Suppressor macrophage treated with lipopolysaccharide for 4 hours (primary cell): ENCODE measurements at regions not wholly inside any gene's neighbourhood (a gene's known extent, or its start where the extent isn't known, plus 50 kb on each side); places are given as distances from the start of the nearest gene placed in this dataset.
"Not testable (repeated sequence)": the region's sequence is repeated elsewhere in the genome, so short reads cannot be mapped to it uniquely, and the experiment has no call there.

ENCODE experiments used
- DNase-seq: peaks from one replicate; pipeline ENCODE4 v3.0.0-alpha.2; 2020

DNA sequence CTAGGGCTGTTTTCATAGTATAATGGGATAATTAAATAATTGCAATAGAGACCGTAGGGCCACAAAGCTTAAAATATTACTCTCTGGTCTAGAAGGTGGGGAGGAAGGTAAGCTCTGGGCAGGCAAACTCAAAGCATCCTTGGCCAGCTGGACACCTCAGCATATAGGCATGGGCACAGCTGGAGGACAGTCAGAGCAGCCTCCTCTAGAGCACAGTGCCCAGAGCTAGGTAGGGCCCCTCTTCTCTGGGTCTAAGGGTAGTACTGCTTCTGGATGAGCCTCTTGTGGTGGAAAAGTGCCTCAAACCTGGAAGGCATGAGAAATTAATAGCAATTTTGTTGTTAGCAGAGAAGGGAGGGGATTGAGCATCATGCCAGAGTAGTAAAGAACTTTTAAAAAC is 116.9 kb upstream of the FOXN2 start:
- no peak for DNase-seq

DNA sequence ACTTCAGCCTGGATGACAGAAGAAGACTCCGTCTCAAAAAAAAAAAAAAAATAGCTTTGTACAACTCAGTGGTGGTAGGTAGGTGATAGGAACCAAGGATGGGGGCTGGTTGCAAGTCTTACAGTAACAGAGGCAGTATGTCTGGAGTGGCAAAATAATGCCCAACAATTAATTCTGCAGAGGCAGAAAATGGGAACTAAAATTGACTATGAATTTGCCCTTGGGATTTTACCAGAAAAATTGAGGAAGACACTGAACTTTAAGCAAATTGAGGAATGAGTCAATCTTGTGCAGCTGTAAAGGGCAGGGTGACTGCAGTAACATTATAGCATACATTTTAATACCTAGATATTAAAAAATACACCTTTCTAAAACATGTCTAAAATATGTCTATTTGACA is 116.1 kb upstream of the FOXN2 start:
- peak; percentile 82 for DNase-seq

DNA sequence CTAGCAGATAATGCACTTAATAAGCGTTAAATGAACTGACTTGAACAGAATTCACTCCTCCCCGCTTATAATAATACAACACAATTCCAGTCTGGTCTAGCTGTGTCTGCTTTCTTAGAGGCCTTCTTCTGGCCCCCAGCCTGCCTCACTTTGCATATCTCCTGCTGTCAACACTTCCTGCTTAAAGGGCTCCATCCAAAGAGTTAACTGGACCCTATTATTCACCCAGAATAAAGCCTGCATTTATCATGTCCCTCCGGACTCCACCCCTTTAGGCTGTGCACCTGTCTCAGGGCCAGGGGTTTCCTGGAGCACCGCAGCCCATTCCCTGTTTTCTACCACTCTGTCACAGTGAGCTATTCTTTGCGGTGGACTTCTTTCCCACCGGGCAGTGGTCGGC is 115.4 kb upstream of the FOXN2 start:
- no peak for DNase-seq

DNA sequence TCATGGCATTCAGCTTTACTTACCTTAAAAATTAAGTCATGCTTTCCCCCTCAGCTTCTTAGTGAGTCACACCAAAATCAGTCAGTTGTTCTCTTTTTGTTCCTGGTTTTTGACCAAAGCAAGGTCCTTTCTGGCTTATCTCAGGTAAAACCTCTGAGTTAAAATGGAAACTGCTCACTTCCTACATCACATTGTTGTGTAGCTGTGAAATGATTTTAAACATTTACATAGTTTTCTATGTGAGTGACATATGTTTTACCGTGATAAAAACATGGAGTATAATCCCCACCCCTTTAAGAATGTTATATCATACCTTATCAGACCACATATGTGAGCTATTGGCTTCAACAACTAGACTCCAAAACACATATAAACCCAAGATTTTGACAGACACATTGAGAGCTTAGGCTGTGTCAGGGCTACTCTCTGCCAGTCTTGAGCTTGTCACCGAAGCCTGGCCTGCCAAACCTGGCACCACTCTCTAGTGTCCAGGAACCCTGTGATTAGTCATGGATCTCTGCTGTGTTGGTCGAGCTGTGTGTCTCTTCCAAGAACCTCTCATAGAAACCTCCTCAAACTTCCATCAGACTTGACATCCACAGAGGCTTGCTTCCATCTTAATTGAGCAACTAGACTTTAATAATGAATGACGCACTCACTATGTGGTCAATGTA is 113.7 kb upstream of the FOXN2 start:
- DNase-seq, result no peak

DNA sequence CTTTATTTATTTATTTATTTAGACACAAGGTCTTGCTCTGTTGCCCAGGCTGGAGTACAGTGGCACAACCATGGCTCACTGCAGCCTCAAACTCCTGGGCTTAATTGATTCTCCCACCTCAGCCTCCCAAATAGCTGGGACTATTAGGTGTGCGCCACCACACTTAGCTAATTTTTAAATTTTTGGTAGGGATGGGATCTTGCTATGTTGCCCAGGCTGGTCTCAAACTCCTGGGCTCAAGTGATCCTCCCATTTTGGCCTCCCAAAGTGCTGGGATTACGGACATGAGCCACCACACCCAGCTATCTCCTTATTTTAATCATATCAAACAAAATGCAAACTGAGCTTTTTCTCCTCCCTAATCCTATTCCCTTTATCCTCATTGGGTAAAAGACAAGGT is 113.0 kb upstream of the FOXN2 start:
- not testable (repeated sequence) for DNase-seq

DNA sequence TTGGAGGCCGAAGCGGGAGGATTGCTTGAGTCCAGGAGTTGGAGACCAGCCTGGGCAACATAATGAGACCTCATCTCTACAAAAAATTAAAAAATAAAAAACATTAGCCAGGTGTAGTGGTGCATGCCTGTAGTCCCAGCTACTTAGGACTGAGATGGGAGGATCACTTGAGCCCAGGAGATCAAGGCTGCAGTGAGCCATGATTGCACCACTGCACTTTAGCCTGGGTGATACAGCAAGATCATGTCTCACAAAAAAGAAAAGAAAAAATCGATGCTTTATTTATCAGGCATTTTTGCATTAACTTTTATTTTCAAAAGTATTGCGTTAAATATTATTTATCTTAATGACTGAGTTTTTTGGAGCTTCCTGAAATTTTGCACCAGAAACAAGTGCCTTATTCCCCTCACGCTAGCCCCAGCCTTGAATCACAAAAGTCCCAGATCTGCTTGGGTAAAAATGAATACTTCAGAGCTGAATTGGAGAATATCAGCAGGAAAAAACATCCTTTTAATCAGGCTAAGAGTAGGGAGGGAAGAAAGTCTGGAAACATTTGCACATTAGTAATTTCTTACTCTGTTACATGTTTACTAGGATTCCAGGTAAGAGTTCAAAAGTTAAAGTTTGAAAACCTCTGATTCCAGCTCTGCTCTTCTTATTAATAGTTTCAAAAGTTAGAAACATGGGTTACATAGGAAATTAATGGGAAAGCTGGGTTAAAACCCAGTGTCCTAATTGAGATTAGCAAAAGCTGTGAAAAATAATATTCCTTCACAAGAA is 111.4 kb upstream of the FOXN2 start:
- no peak for DNase-seq

DNA sequence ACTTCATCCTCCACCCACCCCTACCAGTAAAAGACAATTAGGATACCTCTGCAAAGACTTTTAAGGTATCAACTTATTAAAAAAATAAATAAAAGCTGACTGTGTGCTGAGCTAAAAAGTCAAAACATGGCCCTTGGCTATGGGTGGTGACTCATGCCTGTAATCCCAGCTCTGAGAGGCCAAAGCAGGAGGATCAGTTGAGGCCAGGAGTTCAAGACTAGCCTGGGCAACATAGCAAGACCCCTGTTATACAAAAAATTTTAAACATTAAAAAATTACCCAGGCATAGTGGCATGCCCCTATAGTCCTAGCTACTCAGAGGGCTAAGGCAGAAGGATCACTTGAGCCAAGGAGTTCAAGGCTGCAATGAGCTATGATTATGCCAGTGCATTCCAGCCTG is 110.8 kb upstream of the FOXN2 start:
- no peak for DNase-seq

DNA sequence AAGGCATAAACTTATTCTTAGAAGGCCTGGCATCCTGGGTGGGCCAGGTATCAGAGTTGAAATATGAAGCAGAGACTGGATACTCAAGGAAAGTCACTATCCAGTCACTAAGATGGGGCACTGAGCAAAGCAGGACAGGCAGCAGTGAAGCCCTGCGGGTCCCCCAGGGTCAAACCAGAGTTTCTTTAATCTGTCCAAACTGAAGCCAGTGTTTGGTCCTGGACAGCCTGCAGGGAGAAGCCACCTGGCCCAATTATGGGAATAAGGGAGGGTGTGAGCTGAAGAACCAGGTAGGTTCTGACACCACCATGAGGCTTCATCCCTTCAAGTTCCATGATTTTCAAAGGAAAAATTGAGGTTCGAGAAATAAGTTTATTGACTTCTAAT is 109.7 kb upstream of the FOXN2 start:
- DNase-seq, result no peak

DNA sequence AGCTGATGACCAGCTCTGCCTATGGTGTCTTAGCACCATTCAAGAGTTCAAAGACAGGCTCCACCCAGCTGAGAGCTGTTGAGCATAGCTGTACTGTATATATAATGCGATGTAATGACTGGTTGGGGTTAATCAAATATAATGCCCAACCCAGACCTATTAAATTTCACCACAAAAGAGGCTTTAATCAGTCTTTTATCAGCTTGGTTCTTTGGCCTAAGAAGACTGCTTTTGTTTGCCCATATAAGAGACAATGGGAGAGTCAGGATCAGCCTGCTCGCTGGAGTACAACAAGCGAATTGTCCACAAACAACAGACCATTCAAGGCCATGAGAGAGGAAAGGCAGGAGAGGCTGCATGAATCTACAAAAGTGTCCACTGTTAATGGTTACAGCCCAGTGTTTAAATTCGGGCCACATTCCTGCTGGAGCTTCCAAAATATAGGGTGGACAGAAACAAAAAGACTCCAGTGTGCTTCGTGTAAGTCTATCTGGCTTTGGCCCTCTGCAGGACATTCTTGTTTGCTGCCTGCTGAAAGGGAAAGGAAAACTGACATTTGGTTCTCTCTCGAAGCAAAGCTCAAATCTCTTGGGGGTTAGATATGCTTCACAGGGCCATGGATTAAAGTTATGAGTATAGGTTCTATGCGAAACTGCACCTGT is 109.2 kb upstream of the FOXN2 start:
- DNase-seq, result peak; percentile 48

DNA sequence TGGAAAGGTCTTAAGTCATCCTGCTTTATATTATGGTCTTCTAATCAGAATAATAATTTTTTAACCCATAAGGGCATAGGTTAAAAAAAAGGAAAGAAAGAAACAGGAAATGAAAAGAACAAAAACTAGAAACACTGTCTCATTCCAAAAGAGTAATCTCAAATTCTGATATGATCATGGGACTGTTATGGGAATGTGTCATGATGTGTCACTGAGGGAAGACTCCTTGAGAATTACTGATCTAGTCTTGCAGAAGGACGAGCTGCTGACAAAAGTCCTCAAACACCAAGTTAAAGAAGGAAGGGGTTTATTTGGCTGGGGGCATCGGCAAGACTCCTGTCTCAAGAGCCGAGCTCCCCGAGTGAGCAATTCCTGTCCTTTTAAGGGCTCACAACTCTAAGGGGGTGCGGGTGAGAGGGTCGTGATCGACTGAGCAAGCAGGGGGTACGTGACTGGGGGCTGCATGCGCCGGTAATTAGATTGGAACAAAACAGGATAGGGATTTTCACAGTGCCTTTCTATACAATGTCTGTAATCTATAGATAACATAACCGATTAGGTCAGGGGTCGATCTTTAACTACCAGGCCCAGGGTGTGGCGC is 108.3 kb upstream of the FOXN2 start:
- DNase-seq, result peak; percentile 69

DNA sequence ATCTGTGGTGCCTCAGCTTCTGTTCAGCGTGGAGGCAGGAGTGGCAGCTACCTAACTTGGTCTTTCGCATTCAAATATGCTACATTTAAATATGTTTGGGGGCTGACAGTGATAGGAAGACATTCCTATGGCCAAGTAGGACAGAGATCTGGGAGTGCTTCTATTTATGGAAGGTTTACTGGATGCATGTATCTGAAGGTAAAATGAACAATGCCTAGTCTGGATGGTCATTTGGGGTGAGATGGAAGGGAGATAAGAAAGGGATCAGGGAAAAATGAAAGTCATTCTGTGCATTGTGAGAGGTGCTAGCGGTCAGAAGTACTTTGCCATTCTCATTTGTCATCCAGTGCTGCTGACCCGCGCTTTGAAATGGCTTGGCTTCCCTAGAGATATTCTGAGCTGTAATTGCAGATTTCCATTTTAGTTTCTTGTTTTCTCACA is 107.3 kb upstream of the FOXN2 start:
- DNase-seq, result no peak

DNA sequence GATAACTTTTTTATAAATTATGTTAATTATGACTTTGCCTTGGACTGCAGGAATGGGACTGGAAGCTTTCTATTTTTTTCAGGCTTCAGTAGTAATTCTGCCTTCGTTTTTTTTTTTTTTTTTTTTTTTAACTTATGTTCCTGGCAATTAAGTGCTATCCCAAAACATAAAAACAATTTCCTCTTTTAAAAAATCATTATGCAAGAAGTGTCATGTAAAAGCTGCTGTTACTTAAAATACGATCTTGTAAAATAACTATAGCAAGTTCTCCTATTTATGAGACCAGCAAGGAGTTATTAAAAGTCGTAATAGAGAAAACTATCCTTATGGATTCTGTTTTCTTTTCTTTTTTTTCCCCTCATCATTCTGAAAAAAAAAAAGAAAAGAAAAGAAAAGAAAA is 106.6 kb upstream of the FOXN2 start:
- DNase-seq, result peak; percentile 24

DNA sequence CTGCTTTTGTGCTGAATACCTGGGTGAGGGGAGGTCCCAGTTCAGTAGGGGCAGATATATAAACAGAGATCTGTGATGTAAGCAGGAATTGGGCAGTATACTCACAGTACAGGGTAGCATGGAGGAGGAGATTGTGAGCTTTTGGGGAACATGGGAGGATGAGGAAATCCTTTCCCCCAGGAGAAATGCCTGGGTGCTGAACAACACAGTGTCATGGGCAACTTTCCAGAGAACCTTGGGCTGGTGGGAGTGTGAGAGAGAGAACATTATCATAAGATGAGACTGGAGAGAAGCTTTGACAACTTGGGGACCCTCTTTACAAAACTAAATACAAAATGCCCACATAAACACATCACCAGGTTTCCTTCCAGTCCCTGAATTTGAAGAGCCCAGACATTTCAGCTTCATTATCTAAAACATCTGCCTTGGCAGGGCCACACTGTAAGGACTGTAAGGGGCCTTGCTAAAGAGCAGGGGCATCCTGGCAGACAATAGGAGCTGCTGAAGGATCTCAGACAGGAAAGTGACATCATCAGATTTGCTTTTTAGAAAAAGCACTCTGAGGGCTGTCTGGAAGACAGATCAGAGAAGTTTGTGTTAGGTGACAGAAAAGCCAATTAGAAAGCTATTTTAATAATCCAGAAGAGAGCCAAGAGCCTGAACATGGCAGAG is 105.1 kb upstream of the FOXN2 start:
- DNase-seq, result no peak

DNA sequence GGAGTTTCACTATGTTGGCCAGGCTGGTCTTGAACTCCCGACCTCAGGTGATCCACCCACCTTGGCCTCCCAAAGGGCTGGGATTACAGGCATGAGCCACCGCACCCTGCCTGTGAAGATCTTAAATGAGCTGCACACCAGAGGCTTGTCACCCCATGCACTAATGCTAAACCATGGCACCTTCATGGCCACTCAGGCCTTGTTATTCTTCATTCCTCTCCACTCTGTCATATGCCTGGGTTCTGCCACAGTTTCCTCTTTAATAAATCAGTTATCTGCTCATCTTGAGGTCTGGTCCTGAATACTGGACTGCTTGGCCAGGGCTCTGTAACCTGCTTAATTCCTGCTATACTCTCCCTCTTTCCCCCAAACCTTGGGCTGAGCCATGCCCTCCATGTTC is 104.3 kb upstream of the FOXN2 start:
- DNase-seq, result no peak

DNA sequence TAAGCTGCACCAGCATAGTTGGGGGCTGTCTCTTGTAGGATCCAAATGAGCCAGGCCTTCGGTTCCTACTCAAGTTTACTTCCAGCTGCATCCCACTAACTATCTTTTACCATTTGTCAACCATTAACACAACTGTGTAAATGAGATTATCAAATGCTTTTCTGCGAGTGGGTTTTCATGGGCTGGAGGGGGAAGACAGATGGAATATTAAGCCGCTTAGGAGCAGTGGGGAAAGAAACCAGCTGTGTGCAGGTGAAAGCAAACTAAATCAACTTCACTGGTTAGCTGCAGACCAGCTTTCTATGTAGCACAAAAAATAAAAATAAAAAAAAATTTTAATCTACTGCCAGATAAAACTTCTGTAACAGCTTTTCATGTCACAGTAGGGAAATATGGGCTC is 100.8 kb upstream of the FOXN2 start:
- DNase-seq, result no peak

DNA sequence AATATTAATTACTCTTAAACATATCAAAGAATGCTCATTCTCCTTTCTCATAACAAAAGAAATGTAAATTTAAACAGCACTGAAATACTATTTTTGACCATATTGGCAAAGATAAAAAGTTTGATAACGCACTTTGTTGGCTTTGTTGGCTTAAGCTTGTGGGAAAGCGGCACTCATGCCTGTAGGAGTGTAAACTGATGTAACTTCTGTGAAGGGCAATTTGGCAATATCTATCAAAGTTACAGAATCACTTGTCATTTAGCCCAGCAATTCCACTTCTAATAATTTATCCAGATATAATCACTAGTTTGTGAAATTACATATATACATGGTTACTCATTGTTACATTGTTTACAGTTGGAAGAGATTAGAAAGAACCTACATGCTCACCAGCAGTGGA is 96.3 kb upstream of the FOXN2 start:
- DNase-seq, result no peak

DNA sequence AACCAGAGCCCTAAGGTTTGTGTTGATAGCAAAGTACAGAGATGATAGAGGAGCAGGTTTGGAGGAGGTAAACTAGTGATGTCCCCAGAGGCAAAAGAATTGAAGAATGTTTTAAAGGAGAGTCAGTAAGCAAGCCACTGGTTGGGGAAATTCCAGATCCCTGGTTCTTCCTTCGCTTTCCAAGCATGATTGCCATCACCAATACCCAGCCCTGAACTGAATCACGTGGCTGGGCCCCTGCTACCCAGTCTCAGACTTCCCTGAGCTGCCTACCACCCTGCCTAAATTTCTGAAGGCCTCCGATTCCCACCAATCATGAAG is 95.3 kb upstream of the FOXN2 start:
- DNase-seq, result no peak

DNA sequence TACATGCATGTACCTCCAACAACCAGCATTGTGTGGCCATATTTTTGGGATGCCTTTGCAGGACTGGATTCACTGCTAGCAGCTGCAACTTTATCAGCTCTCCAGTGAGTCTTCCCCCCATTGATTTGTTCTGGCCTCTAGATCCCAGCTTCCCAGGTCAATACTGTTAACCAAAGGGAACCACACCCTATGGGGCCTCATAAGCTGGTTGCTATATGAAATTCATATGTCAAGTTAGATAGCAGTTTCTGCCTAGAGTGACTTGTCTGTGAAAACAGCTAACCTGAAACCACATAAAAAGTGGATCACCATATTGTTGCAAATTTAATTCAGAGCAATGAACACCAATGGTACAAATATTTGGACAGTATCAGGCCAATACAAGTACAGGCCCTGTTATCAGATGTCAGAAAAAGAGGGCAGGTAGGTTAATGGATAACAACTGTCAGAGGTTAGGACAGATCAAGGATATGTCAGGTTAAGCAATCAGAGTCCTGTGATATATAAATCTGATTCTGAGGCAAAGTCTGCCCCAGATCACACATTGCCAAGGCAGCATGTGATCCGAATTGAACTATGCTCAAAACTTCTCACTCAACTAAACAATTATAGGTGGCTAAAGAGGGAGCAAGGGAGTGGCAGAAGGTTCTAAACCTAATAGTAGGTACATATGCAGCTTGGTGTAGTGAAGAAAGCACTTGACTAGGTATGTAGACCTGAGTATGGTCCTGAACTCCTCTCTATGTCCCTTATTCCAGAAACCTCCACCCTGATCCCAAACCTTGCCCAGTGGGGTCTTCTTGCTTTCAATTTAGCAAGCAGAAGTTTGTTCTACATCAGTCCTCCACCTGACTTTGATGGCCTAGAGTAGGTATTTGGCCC is 94.7 kb upstream of the FOXN2 start:
- no peak for DNase-seq

DNA sequence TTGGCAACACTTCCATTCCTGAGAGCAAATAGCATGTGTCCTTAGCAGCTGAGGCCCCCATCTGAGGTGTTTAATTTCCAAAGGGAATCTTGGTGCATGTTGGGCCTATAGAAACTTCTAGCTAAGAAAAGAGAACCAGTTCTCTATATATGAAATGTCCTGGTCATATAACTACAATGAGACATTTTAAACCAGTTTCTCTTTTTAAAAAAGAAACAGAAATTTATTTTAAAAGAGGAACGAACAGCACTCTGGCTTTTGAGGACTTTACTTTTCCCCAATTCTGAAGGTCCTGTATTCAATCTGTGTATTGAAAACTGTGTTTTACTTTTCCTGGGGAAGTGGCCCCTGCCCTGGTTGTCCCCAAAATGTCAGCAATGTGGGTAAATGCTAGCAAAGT is 94.0 kb upstream of the FOXN2 start:
- peak; percentile 67 for DNase-seq

DNA sequence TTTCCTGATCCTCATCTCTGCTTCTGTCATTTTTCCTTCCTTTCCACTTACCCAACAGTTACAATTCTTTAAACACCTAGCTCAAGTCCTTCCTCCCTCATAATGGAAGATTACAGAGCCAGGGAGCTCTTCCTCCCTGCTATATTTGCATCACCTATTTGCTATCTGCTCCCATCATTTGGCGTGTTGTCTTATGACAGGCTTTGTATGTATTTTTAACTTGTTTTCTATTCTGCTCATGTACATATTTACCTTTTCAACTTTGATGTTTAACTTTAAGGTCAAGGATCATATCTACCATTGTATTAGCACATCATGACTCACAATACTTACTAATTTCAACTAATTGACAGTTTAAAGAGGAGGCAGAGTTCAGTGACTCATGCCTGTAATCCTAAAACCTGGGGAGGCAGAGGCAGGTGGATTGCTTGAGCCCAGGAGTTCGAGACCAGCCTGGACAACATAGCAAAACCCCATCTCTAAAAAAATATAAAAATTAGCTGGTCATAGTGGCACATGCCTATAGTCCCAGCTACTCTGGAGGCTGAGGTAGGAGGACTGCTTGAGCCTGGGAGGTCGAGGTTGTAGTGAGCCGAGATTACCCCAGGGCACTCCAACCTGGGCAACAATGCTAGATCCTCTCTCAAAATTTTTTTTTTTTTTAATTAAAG is 92.5 kb upstream of the FOXN2 start:
- no peak for DNase-seq

DNA sequence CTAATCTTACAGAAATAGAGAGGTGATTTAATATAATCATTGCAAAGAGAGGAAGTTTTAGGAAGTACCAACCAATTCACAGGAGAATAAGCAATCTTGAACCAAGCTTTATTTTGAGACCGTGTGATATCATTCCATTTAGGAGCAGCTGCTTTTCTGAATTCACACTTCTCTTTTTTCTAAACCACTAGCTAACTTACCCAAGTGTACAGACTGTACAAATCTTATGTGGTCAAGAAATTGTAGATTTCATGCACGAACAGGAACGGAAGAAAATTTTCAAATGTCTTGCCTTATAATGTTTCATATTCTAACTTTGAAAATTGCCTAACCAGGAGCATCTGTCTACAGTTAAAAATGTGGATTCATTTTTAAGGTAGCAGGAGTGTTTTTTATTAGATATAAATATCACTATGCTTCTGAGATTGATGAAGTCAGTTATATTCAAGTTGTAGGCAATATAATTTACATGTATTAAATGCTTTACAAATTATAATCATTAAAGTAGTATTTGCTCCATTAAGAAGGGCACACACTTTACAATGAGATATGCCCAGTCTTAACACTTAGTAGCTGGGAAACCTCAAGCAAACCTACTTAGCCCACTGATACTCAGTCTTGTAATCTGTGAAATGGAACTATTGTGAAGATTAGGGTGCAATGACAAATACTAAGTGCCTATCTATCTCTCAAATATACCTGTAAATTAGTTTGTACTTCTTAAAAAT is 86.7 kb upstream of the FOXN2 start:
- DNase-seq, result peak; percentile 88
